H1 (cell line): ENCODE measurements at regions not wholly inside any gene's neighbourhood (a gene's known extent, or its start where the extent isn't known, plus 50 kb on each side); places are given as distances from the start of the nearest gene placed in this dataset.

Source experiments
- CEBPB ChIP-seq: IDR thresholded peaks from 2 replicates; pipeline ENCODE4 v1.6.1; 2012; ENCODE audit warnings: low read depth, low read length
- EP300 ChIP-seq, 2 experiments: IDR thresholded peaks; 1 replicate in 1 of 2; 2 replicates in 1 of 2; pipeline ENCODE4 v1.6.1; 2011 to 2012; ENCODE audit warnings: low read depth in 2 of 2, low read length in 2 of 2, mild to moderate bottlenecking in 2 of 2, borderline replicate concordance in 1 of 2, inconsistent platforms in 1 of 2, moderate library complexity in 1 of 2
- JUND ChIP-seq: IDR thresholded peaks from 2 replicates; pipeline ENCODE4 v1.6.1; 2011; ENCODE audit warnings: mild to moderate bottlenecking, improper control_type of control experiment, low read length

GRCh38 chr2:200050921-200051610 lies 95.7 kb downstream of the MAIP1 start:
- TF ChIP-seq EP300 (IDR thresholded peaks at IDR 0.05; ENCODE audit: borderline replicate concordance in 1 of 2, low read depth in 2 of 2, low read length in 2 of 2) (no peak), CEBPB (no peak), JUND (no peak)
